NB4 (cell line): ENCODE measurements at regions not wholly inside any gene's neighbourhood (a gene's known extent, or its start where the extent isn't known, plus 50 kb on each side); places are given as distances from the start of the nearest gene placed in this dataset.

ENCODE experiments used
- DNase-seq: peaks from one replicate; pipeline ENCODE4 v3.0.0; 2010; ENCODE audit warnings: low read depth
- H3K4me3 ChIP-seq: one replicate; pipeline ENCODE4 v1.5.1; 2011; ENCODE audit warnings: mild to moderate bottlenecking, low read depth, low read length, moderate library complexity
- CTCF ChIP-seq: IDR thresholded peaks from one replicate; pipeline ENCODE4 v1.5.1; 2012; ENCODE audit warnings: low read depth, low read length
- MYC ChIP-seq: IDR thresholded peaks from 2 replicates; pipeline ENCODE4 v1.6.1; 2011; ENCODE audit warnings: low read depth, low read length
- POLR2A ChIP-seq: IDR thresholded peaks from 2 replicates; pipeline ENCODE4 v1.6.1; 2011; ENCODE audit warnings: mild to moderate bottlenecking; ENCODE audit not compliant: insufficient read length; ENCODE audit errors: extremely low read depth
- TF ChIP-seq, protein P1 (sequence below): IDR thresholded peaks from 2 replicates; pipeline ENCODE4 v1.6.1; 2011; ENCODE audit warnings: low read depth, low read length

DNA sequence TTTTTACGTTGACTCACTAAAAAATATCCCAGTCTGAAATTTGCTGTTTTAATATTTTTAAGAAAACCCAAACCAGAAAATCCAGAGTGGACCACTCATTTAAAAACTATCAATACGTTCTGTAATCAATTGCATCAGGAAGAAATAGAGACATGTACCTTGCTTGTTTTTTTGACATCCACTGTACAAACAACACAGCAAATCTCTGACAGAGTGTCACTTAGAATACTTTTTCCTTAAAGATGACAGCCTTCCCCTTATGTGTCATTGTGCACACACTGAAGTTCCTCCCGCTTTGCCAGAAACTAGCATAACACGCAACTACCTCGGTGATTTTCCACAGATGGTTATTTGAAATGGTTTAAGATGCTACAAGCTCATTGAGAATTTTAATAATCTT lies 321.7 kb upstream of the PFKP start:
- H3K4me3 ChIP-seq: no peak overlapping the region
- no peak for DNase-seq
- TF ChIP-seq CTCF (no peak), MYC (no peak), POLR2A (no peak)
- TF ChIP-seq, protein P1, sequence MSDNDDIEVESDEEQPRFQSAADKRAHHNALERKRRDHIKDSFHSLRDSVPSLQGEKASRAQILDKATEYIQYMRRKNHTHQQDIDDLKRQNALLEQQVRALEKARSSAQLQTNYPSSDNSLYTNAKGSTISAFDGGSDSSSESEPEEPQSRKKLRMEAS: no peak

DNA sequence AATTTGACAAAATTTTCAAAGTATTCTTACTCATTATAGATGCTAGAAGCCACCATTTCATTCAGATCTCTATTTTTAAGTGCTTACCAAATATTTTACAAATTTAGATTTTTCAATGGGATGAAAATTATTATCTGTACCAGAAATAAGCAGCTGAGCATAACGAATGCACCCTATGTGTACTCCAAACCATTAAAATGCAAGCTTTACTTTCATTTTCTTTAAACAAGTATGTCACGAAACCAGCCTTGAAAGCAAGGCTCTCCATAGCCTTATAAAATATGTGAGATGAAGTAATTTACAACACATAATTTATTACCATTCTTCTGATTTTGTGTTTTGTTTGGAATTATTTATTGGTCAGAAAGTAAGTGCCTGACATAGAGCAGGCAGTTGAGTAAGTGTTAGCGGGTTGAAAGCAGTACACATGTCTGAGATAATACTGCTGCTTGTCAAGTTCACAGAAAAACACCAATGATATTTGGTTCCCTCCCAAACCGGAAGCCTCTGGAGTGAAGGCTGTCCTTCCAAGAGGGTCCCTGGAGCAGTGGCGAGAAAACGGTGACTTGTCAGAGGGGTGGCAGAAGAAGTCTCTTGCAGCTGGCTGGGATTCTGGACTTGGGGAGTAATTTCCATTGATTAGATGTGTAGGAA lies 322.7 kb upstream of the PFKP start:
- no peak overlapping the region for H3K4me3 ChIP-seq
- no peak for DNase-seq
- TF ChIP-seq CTCF (no peak), POLR2A (no peak), MYC (no peak)
- TF ChIP-seq, protein P1: no peak

DNA sequence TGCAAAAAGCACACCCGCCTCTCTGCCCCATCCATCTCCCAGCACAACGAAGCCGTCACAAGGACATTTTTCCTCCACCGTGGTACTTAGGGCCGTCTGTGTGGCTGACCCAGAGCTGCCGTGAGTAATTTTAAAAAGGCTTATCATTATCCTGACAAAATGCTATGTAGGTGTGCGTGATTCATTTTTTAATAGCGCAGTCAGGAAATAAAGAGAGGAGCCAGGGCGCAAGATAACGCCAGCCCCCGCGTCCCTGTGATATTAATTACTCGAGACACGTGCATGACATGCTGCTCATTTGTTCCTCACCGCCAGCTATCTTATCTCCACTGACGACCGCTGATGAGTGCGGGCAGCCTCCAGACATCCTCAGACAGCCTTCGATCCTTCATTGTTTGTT lies 332.7 kb upstream of the PFKP start:
- DNase-seq: no peak
- TF ChIP-seq, protein P1: no peak
- no peak for TF ChIP-seq CTCF
- no peak for TF ChIP-seq POLR2A
- TF ChIP-seq MYC: no peak
- H3K4me3 ChIP-seq: no peak overlapping the region

GRCh38 chr10:2733278-2733963 lies 333.9 kb upstream of the PFKP start:
- TF ChIP-seq CTCF (no peak), MYC (no peak), POLR2A (no peak)
- TF ChIP-seq, protein P1: no peak
- no peak for DNase-seq
- no peak overlapping the region for H3K4me3 ChIP-seq

GRCh38 chr10:2731940-2732339 lies 335.4 kb upstream of the PFKP start:
- no peak overlapping the region for H3K4me3 ChIP-seq
- no peak for DNase-seq
- TF ChIP-seq MYC: no peak
- no peak for TF ChIP-seq POLR2A
- TF ChIP-seq, protein P1: no peak
- no peak for TF ChIP-seq CTCF
